Fibroblast of mammary gland (primary cell): ENCODE measurements at regions not wholly inside any gene's neighbourhood (a gene's known extent, or its start where the extent isn't known, plus 50 kb on each side); places are given as distances from the start of the nearest gene placed in this dataset.
"Not testable (repeated sequence)": the region's sequence is repeated elsewhere in the genome, so short reads cannot be mapped to it uniquely, and the experiment has no call there.

Source experiments
- DNase-seq: peaks from one replicate; pipeline ENCODE4 v3.0.0-alpha.2; 2010; ENCODE audit warnings: low read depth
- H3K4me3 ChIP-seq: 2 replicates; pipeline ENCODE4 v1.5.1; 2011; ENCODE audit warnings: low read depth, mild to moderate bottlenecking, low read length, moderate library complexity; ENCODE audit not compliant: control insufficient read depth
- TF ChIP-seq, protein P1 (sequence below): conservative IDR thresholded peaks from 2 replicates; pipeline ENCODE4 v1.5.1; 2011; ENCODE audit warnings: low read depth, low read length, inconsistent platforms; ENCODE audit not compliant: control insufficient read depth, insufficient read depth

DNA sequence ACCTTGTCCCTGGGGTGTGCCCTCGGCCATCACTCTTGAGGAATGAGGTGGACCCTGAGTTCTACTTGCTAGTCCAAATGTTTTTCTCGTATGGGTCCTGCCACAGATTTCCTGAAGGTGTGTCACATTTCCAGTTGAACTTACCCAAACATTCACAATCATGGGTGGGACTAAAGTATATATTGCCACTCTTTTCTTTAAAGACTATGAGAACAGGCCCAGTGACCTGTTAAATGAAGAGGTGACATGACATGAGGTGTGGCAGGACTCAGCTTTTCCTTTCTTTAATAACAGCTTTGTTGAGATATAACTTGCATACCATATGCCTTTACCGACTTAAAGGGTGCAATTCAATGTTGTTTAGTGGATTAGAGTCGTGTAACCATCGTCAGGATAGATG is 177.2 kb upstream of the EXOC2 start:
- TF ChIP-seq, protein P1, sequence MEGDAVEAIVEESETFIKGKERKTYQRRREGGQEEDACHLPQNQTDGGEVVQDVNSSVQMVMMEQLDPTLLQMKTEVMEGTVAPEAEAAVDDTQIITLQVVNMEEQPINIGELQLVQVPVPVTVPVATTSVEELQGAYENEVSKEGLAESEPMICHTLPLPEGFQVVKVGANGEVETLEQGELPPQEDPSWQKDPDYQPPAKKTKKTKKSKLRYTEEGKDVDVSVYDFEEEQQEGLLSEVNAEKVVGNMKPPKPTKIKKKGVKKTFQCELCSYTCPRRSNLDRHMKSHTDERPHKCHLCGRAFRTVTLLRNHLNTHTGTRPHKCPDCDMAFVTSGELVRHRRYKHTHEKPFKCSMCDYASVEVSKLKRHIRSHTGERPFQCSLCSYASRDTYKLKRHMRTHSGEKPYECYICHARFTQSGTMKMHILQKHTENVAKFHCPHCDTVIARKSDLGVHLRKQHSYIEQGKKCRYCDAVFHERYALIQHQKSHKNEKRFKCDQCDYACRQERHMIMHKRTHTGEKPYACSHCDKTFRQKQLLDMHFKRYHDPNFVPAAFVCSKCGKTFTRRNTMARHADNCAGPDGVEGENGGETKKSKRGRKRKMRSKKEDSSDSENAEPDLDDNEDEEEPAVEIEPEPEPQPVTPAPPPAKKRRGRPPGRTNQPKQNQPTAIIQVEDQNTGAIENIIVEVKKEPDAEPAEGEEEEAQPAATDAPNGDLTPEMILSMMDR = no peak
- DNase-seq = no peak

GRCh38 chr6:868201-868600 is 175.3 kb upstream of the EXOC2 start:
- H3K4me3 ChIP-seq = no peak overlapping the region
- TF ChIP-seq, protein P1 = no peak
- DNase-seq = no peak

More for the DNA sequence above, 177.2 kb upstream of the EXOC2 start:
- H3K4me3 ChIP-seq = no peak overlapping the region

DNA sequence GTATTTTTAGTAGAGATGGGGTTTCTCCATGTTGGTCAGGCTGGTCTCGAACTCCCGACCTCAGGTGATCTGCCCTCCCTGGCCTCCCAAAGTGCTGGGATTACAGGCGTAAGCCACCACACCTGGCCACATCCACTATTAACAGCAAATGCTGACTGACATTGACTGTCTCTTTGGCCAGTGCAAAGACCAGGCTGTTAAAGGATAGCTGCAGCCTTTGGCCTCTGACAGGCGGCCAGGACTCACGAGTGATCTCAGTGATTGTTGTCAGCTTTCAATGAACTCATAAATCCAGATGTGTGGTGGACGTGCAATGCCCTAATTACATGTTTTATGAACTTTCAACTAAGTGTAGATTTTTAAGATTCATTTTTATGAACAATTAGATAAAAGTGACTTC is 174.4 kb upstream of the EXOC2 start:
- no peak for DNase-seq
- TF ChIP-seq, protein P1 = no peak
- H3K4me3 ChIP-seq = no peak overlapping the region

GRCh38 chr6:866316-866715 is 173.4 kb upstream of the EXOC2 start:
- DNase-seq = no peak
- TF ChIP-seq, protein P1 = no peak

GRCh38 chr6:865846-866245 is 172.9 kb upstream of the EXOC2 start:
- TF ChIP-seq, protein P1 = no peak
- H3K4me3 ChIP-seq = no peak overlapping the region
- no peak for DNase-seq

More at GRCh38 chr6:866316-866715, 173.4 kb upstream of the EXOC2 start:
- no peak overlapping the region for H3K4me3 ChIP-seq

- TF ChIP-seq, protein P1 = no peak
- DNase-seq = no peak
- no peak overlapping the region for H3K4me3 ChIP-seq
These were observed 170.9 kb upstream of the EXOC2 start for GRCh38 chr6:863831-864230.

DNA sequence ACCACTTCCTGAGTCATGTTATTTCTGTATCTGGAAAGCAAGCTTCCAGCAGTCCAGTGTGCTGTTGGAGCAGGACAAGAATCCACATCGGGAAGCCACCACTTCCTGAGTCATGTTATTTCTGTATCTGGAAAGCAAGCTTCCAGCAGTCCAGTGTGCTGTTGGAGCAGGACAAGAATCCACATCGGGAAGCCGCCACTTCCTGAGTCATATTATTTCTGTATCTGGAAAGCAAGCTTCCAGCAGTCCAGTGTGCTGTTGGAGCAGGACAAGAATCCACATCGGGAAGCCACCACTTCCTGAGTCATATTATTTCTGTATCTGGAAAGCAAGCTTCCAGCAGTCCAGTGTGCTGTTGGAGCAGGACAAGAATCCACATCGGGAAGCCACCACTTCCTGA is 170.2 kb upstream of the EXOC2 start:
- not testable (repeated sequence) for H3K4me3 ChIP-seq, DNase-seq
